AG08395 (cell line): ENCODE measurements at regions not wholly inside any gene's neighbourhood (a gene's known extent, or its start where the extent isn't known, plus 50 kb on each side); places are given as distances from the start of the nearest gene placed in this dataset.
"Not testable (repeated sequence)": the region's sequence is repeated elsewhere in the genome, so short reads cannot be mapped to it uniquely, and the experiment has no call there.

Experiments
- DNase-seq: peaks from one replicate; pipeline ENCODE4 v3.0.0; 2012; ENCODE audit warnings: mixed read lengths, low spot score

GRCh38 chr9:104195142-104195541 is 101.0 kb downstream of the SMC2 start:
- DNase-seq: not testable (repeated sequence)

GRCh38 chr9:104200456-104200994 is 106.4 kb downstream of the SMC2 start:
- DNase-seq: no peak

- no peak for DNase-seq
Observed at GRCh38 chr9:104206766-104207165, 112.7 kb downstream of the SMC2 start.

- no peak for DNase-seq
Observed at GRCh38 chr9:104209387-104209786, 115.3 kb downstream of the SMC2 start.

- no peak for DNase-seq
Observed at GRCh38 chr9:104227108-104227507, 133.0 kb downstream of the SMC2 start.

GRCh38 chr9:104232781-104233341 is 138.8 kb downstream of the SMC2 start:
- peak; percentile 5 for DNase-seq

- no peak for DNase-seq
Observed at GRCh38 chr9:104233366-104233765, 139.3 kb downstream of the SMC2 start.

- DNase-seq: not testable (repeated sequence)
Observed at GRCh38 chr9:104234632-104235337, 140.7 kb downstream of the SMC2 start.

- not testable (repeated sequence) for DNase-seq
Observed at GRCh38 chr9:104235347-104236120, 141.4 kb downstream of the SMC2 start.

GRCh38 chr9:104238668-104239067 is 144.6 kb downstream of the SMC2 start:
- no peak for DNase-seq

- DNase-seq: no peak
Observed at GRCh38 chr9:104240890-104241289, 146.8 kb downstream of the SMC2 start.

GRCh38 chr9:104245925-104246324 is 151.8 kb downstream of the SMC2 start:
- no peak for DNase-seq

- DNase-seq: peak; percentile 3
Observed at GRCh38 chr9:104247899-104248460, 153.9 kb downstream of the SMC2 start.

GRCh38 chr9:104256031-104256695 is 162.1 kb downstream of the SMC2 start:
- no peak for DNase-seq

GRCh38 chr9:104256696-104257062 is 162.6 kb downstream of the SMC2 start:
- DNase-seq: no peak

GRCh38 chr9:104258296-104259011 is 164.3 kb downstream of the SMC2 start:
- no peak for DNase-seq

GRCh38 chr9:104260004-104260403 is 165.9 kb downstream of the SMC2 start:
- no peak for DNase-seq

- no peak for DNase-seq
Observed at GRCh38 chr9:104263942-104264341, 169.8 kb downstream of the SMC2 start.

- no peak for DNase-seq
Observed at GRCh38 chr9:104264431-104264830, 170.3 kb downstream of the SMC2 start.

- no peak for DNase-seq
Observed at GRCh38 chr9:104269374-104269773, 175.3 kb downstream of the SMC2 start.
